Activated CD8-positive, alpha-beta T cell treated with anti-CD3 and anti-CD28 coated beads, Interleukin-2, amount 10 ng/mL, durations not matched to agents 7 days and 5 days (primary cell): ENCODE measurements at regions not wholly inside any gene's neighbourhood (a gene's known extent, or its start where the extent isn't known, plus 50 kb on each side); places are given as distances from the start of the nearest gene placed in this dataset.

Source experiments
- ATAC-seq: fragments of 150-1000 bp; cut with Tn5 transposase; one replicate; pipeline ENCODE4 v1.10.0; 2021; ENCODE audit warnings: moderate library complexity
- CTCF ChIA-PET: fragments of 350-600 bp; sonication (Branson Sonifier 250); formaldehyde crosslinking; loops from one replicate; lab custom pipeline; 2021; ENCODE audit warnings: antibody characterized with exemption; lab: Charles Lee
- POLR2A ChIA-PET: fragments of 350-600 bp; sonication (Branson Sonifier 250); formaldehyde crosslinking; loops from one replicate; lab custom pipeline; 2021; ENCODE audit warnings: antibody characterized with exemption; lab: Charles Lee
- DNase-seq: peaks from one replicate; pipeline ENCODE4 v3.0.0-alpha.2; 2020
- H3K27ac Mint-ChIP-seq: one replicate; pipeline ENCODE4 v1.8.0; 2021; ENCODE audit warnings: mild to moderate bottlenecking, mixed read lengths
- H3K27me3 Mint-ChIP-seq: one replicate; pipeline ENCODE4 v1.8.0; 2021; ENCODE audit warnings: low read depth, mixed read lengths
- H3K36me3 Mint-ChIP-seq: one replicate; pipeline ENCODE4 v1.8.0; 2021; ENCODE audit warnings: low read depth, mixed read lengths
- H3K4me1 Mint-ChIP-seq: one replicate; pipeline ENCODE4 v1.8.0; 2021; ENCODE audit warnings: low read depth, mixed read lengths
- H3K4me3 Mint-ChIP-seq: one replicate; pipeline ENCODE4 v1.8.0; 2021; ENCODE audit warnings: mild to moderate bottlenecking, mixed read lengths
- H3K9me3 Mint-ChIP-seq: one replicate; pipeline ENCODE4 v1.8.0; 2022; ENCODE audit warnings: mixed read lengths; ENCODE audit not compliant: insufficient read depth

DNA sequence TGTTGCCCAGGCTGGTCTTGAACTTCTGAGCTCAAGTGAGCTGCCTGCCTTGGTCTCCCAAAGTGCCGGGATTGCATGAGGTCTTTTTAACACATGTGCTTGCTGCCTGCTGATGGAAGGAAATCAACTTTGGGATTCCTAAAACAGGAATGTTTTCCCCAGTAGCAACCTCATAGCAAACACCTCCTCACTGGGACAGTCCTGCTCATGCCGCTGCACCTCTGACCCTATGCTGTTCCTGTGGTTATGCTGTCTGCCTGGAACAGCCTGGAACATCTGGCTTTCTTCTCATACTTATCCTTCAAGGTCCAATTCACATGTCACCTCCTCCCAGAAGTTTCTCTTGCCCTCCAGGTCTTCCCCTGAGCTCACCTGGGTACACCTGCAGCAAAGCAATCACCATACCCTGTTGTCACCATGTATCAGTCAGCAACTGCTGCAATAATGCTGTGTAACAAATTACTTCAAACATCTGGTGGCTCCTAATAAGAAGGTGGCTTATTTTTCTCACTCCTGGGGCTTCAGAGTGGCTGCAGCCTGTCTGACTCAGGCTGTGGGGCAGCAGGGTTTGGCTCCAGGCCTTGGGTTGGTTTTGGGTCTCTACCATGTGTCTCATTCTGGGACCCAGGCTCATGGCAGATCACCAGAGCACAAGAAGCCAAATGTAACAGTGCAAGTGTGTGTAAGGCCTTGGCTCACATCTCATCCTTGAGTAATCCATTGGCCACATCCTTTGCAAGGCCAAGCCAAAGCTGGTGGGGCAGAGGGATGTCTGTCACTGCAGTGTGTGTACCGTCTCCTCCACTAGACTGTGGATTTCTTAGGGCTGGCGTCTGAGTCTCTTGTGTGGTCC lies 59.4 kb upstream of the SORCS2 start:
- POLR2A ChIA-PET, result no interaction called here
- H3K36me3 Mint-ChIP-seq, result no peaks in the 10 kb centered on the region
- H3K4me1 Mint-ChIP-seq, result peaks cover 2% of the 10 kb centered on the region
- H3K27me3 Mint-ChIP-seq, result no peaks in the 10 kb centered on the region
- CTCF ChIA-PET, result interaction anchor here (1.8 kb wide), 1 partner anchor 30 kb away, joined by 4 read pairs; no protein-coding TSS in a partner anchor
- H3K27ac Mint-ChIP-seq, result no peak overlapping the region
- no peak overlapping the region for H3K4me3 Mint-ChIP-seq
- peaks cover 5% of the 10 kb centered on the region for H3K9me3 Mint-ChIP-seq
- DNase-seq, result no peak
- no peak for ATAC-seq

DNA sequence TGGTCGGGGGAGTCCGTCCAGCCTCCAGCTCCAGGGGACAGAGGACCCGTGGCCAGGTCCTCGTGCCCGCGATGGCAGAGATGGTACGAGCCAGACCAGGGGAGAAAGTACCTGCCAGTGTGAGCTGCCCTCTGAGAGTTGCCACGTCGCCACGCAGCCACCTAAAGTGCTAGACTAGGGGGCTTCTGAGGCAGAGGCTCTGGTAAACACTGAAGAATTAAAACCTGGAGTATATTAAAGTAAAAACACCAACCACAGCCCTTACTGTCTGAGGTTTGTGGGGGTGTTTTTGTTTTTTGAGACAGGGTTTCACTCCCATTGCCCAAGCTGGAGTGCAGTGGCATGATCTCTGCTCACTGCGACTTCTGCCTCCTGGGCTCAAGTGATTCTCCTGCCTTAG lies 60.1 kb upstream of the SORCS2 start:
- Mint-ChIP-seq H3K27ac (no peak overlapping the region), H3K4me3 (no peak overlapping the region), H3K36me3 (no peaks in the 10 kb centered on the region), H3K27me3 (no peaks in the 10 kb centered on the region), H3K4me1 (peaks cover 2% of the 10 kb centered on the region), H3K9me3 (peaks cover 5% of the 10 kb centered on the region)
- DNase-seq, result no peak
- ChIA-PET POLR2A (no interaction called here), CTCF (interaction anchor here (1.8 kb wide), 1 partner anchor 30 kb away, joined by 4 read pairs; no protein-coding TSS in a partner anchor)
- ATAC-seq, result peak; percentile 36

DNA sequence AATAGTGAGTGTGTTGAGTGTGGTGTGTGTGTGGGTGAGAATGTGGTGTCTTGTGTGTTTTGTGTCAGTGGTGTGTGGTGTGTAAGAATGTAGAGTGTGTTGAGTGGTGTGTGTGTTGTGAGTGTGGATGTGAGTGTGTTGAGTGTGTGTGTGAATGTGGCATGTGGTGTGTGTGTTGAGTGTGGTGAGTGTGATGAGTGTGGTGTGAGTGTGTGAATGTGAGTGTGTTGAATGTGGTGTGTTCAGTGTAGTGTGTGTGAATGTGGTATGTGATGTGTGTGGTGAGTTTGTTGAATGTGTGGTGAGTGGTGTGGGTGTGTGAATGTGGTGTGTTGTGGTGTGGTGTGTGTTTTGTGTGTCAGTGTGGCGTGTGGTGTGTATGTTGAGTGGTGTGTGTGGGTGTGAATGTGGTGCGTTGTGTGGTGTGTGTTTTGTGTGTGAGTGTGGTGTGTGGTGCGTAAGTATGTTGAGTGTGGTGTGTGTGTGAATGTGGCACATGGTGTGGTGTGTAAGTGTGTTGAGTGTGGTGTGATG lies 60.8 kb upstream of the SORCS2 start:
- Mint-ChIP-seq H3K4me1 (peaks cover 2% of the 10 kb centered on the region), H3K36me3 (no peaks in the 10 kb centered on the region), H3K27ac (no peak overlapping the region), H3K9me3 (peaks cover 5% of the 10 kb centered on the region), H3K27me3 (no peaks in the 10 kb centered on the region), H3K4me3 (no peak overlapping the region)
- DNase-seq (no peak), ATAC-seq (no peak)
- CTCF ChIA-PET, result no interaction called here
- POLR2A ChIA-PET, result no interaction called here

DNA sequence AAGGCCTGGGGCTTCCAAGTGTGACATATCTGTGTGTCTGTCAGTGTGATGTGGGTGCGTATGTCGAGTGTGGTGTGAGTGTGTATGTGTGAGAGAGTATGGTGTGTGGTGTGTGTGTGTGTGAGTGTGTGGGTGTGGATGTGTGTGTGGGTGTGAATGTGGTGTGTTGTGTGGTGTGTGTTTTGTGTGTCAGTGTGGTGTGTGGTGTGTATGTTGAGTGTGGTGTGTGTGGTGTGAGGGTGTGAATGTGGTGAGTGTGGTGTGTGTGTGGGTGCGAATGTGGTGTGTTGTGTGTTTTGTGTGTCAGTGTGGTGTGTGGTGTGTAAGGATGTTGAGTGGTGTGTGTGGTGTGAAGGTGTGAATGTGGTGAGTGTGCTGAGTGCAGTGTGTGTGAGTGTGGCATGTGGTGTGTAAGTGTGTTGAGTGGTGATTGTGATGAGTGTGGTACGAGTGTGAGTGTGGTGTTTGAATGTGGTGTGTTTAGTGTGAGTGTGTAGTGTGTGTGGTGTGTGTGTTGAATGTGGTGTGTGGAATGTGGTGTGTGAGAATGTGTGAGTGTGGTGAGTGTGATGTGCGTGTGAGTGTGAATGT lies 61.6 kb upstream of the SORCS2 start:
- H3K4me3 Mint-ChIP-seq, result no peak overlapping the region
- CTCF ChIA-PET, result no interaction called here

DNA sequence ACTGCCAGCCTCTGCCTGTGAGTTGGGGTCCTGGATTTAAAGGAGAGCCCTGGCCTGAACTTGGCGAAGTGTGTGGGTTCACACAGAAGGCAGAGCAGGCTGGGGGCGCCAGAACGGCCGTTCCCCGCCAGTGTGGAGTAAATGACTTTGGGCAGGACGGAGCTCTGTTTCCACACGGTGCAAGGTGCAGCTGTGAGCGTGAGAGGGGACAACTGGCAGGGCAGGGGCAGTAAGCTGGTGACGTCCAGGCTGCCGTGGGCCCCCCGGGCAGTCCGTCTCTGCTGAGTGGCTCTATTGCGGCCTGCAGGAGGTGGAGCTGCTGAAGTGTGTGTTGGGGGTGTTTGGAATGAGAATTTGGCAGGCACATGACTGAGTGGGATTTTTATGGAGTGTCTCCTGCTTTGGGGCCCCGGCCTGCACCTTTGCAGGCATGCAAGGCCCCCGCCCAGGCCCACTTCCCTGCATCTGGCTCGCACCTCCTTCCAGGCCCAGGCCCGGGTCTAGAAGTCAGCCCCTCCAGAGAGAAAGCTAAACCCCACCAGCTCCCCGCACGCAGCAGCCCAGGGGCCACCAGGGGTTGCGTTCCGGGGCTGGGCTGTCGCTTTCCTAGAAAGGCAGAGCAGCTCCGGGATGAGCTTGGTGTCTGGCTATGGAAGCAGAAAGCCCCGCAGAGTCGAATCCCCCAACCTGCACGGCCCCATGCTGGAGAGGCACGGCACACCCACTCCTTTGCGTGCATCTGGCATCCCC lies 62.2 kb upstream of the GRPEL1 start:
- H3K9me3 Mint-ChIP-seq, result peaks cover 5% of the 10 kb centered on the region
- no peak overlapping the region for H3K4me3 Mint-ChIP-seq
- POLR2A ChIA-PET, result no interaction called here
- H3K27me3 Mint-ChIP-seq, result no peaks in the 10 kb centered on the region
- H3K27ac Mint-ChIP-seq, result no peak overlapping the region
- CTCF ChIA-PET, result no interaction called here
- H3K4me1 Mint-ChIP-seq, result peaks cover 2% of the 10 kb centered on the region
- ATAC-seq, result no peak
- no peaks in the 10 kb centered on the region for H3K36me3 Mint-ChIP-seq
- DNase-seq, result no peak

More for the DNA sequence above, 61.6 kb upstream of the SORCS2 start:
- Mint-ChIP-seq H3K27me3 (no peaks in the 10 kb centered on the region), H3K27ac (no peak overlapping the region), H3K4me1 (peaks cover 2% of the 10 kb centered on the region), H3K9me3 (peaks cover 5% of the 10 kb centered on the region), H3K36me3 (no peaks in the 10 kb centered on the region)
- DNase-seq (no peak), ATAC-seq (no peak)
- POLR2A ChIA-PET, result no interaction called here

DNA sequence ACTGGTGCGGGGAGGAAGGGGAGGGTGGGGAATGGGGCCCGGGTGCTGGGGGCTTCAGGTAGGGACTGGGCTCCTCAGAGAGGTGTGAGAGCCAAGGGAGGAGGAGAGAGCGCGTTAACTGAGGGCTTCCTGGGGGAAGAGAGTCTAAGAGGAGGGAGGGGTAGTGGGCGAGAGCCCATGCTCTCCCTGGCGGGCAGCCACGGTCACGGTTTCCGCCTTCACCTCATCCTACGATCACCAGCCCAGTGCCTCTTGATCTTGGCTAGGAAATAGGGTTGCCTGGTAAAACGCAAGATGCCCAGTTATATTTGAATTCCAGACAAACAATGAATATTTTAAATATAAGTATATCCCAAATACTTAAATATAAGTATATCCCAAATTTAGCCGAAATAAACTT lies 60.8 kb upstream of the GRPEL1 start:
- H3K4me1 Mint-ChIP-seq, result no peaks in the 10 kb centered on the region
- ChIA-PET POLR2A (interaction anchor here (0.5 kb wide), 1 partner anchor 35 kb away, joined by 3 read pairs; no protein-coding TSS in a partner anchor), CTCF (no interaction called here)
- peaks cover under 1% of the 10 kb centered on the region for H3K27me3 Mint-ChIP-seq
- peaks cover 5% of the 10 kb centered on the region for H3K9me3 Mint-ChIP-seq
- H3K4me3 Mint-ChIP-seq, result no peak overlapping the region
- DNase-seq (no peak), ATAC-seq (no peak)
- no peak overlapping the region for H3K27ac Mint-ChIP-seq
- H3K36me3 Mint-ChIP-seq, result no peaks in the 10 kb centered on the region

DNA sequence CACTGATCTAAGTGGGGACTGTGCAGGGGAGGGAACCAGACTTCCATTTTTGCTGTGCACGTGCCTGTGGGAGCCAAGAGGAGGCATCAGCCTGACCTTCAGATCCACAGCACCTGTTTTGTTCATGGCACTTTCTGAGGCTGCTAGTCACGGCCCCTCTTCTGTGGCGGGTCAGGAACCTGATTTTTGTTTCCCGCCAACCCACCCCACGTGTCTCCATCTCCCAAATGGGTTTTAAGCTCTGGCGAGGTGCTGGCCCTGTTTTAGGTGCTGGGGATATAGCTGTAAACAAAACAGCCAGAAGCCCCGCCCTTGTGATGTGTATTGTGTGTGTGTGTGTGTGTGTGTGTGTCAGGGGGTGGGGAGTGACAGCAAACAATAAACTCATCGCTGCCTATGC lies 60.4 kb upstream of the GRPEL1 start:
- CTCF ChIA-PET, result no interaction called here
- peaks cover 4% of the 10 kb centered on the region for H3K27me3 Mint-ChIP-seq
- POLR2A ChIA-PET, result interaction anchor here (0.5 kb wide), 1 partner anchor 35 kb away, joined by 3 read pairs; no protein-coding TSS in a partner anchor
- no peak for ATAC-seq
- no peak overlapping the region for H3K4me3 Mint-ChIP-seq
- no peaks in the 10 kb centered on the region for H3K4me1 Mint-ChIP-seq
- DNase-seq, result no peak
- no peak overlapping the region for H3K27ac Mint-ChIP-seq
- peaks cover 5% of the 10 kb centered on the region for H3K9me3 Mint-ChIP-seq
- H3K36me3 Mint-ChIP-seq, result no peaks in the 10 kb centered on the region

DNA sequence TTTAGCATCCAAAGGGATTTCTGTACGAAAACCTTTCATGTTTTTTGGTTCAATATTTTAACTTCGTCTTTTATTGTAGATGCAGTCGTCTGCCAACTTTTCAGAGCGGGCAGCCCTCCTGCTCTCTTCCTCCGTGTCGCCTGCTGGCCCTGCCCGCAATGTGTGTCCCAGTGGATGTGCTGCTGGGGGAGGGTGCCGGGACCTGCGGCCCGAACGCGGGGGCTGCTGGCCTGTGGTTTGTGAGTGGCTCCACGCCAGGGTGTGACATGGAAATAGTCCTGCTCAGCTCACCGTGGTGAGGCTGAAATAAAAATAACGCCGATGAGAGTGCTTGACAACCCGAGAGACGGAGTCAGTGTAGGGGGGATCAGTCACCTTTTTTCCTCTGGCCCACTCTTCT lies 59.7 kb upstream of the GRPEL1 start:
- no peak for ATAC-seq
- Mint-ChIP-seq H3K4me1 (no peaks in the 10 kb centered on the region), H3K9me3 (no peaks in the 10 kb centered on the region), H3K36me3 (no peaks in the 10 kb centered on the region), H3K4me3 (no peak overlapping the region), H3K27me3 (peaks cover 4% of the 10 kb centered on the region), H3K27ac (no peak overlapping the region)
- no peak for DNase-seq
- CTCF ChIA-PET, result no interaction called here
- POLR2A ChIA-PET, result no interaction called here

DNA sequence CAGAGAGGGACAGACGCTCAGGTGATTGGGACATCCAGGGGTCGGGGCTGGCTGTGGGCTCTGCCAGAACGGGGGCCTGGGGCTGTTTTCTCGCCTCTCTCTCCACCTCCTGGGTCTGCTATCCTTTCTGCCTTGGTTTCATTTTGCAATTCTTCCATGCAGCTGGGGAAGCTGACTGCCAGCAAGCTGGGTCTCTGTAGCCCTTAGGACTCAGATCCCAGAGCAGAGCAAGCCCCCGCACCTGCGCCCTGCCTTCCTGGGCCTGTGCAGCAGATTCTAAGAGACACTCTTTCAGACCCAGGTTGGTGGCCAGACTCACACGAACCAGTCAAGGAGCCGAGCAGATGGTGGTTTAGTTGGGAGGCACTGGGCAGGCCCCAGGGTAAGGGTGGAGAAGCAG lies 59.1 kb upstream of the GRPEL1 start:
- Mint-ChIP-seq H3K9me3 (no peaks in the 10 kb centered on the region), H3K27ac (no peak overlapping the region), H3K4me3 (no peak overlapping the region), H3K4me1 (no peaks in the 10 kb centered on the region), H3K27me3 (peaks cover 4% of the 10 kb centered on the region), H3K36me3 (no peaks in the 10 kb centered on the region)
- POLR2A ChIA-PET, result no interaction called here
- DNase-seq (no peak), ATAC-seq (no peak)
- CTCF ChIA-PET, result no interaction called here

DNA sequence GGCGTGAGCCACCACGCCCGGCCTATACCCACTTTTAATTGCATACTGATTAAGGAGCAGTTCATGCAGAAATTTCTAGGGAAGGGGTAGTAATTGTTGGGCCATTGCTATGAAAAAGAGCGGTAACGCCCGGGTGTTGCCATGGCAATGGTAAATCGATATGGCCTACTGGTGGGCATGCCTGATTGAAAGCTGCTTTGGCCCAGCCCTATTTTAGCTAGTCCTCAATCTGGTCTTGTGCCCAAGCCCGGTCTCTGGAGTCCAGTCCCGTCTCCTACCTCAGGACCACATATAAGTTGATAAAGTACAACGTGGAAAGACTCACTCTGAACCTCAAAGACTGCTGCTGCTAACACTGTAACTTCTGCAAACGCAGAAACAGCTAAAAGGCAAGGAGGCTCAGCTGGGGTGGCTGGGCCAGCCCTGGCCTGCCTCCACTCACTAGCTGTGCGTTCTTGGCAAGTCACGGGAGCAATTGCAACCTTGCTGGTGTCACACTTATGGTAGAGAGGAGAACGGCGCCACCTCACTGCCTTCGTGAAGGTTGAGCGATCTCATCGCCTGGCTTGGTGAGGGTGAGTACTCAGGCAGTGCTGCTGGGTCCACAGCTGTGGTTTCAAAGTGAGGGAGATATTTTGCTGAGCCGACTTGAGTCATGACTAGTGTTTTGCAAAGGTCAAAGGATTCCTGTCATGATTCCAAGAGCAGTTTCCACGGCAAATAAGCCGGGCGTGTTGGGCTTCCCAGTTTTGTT lies 57.0 kb upstream of the GRPEL1 start:
- no peak overlapping the region for H3K27ac Mint-ChIP-seq
- no peaks in the 10 kb centered on the region for H3K9me3 Mint-ChIP-seq
- H3K4me1 Mint-ChIP-seq, result no peaks in the 10 kb centered on the region
- no peak overlapping the region for H3K4me3 Mint-ChIP-seq
- no peak for ATAC-seq
- no peak for DNase-seq
- CTCF ChIA-PET, result no interaction called here
- no peaks in the 10 kb centered on the region for H3K36me3 Mint-ChIP-seq
- POLR2A ChIA-PET, result no interaction called here
- peaks cover 4% of the 10 kb centered on the region for H3K27me3 Mint-ChIP-seq

DNA sequence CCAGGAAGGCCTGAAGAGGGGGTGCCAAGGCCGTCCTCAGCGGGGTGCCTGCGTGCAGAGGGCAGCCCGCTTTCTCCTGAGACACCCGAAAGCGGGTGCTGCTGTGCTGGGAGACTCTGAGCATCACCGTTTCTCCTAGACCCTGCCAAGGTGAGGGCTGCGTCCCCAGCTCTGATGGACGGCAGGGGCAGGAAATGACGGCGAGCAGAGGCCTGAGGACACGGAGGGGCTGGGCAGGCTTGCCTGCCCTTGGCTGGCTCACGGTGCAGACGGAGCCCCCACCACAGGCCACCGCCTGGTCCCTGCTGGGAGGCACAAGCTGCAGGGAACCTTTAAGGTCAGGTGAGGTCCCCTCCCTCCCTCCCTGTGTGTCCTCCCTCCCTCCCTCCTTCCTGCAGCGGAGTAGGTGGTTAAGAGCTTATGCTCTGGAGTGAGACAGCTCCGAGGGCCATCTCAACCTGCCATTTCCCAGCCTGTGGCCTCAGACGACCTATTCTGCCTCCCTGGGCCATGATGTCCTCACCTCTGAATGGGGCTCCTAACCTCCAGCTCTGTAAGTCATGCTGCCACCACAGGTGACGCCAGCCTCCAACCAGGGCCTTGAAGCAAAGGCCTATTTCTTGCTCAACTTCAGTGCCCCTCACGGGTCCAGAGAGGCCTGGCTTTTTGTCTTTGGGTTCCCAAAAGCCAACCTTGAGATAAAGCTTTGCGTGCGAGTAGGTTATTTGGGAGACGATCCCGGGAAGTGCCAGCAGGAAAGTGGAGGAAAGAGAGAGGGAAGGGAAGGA lies 54.2 kb upstream of the GRPEL1 start:
- Mint-ChIP-seq H3K4me3 (no peak overlapping the region), H3K4me1 (no peaks in the 10 kb centered on the region), H3K36me3 (no peaks in the 10 kb centered on the region), H3K27ac (no peak overlapping the region), H3K27me3 (peaks cover 11% of the 10 kb centered on the region), H3K9me3 (no peaks in the 10 kb centered on the region)
- no peak for DNase-seq
- ChIA-PET CTCF (no interaction called here), POLR2A (no interaction called here)
- no peak for ATAC-seq
